ENCODE measurements at regions not wholly inside any gene's neighbourhood (a gene's known extent, or its start where the extent isn't known, plus 50 kb on each side); places are given as distances from the start of the nearest gene placed in this dataset.

- no peak overlapping the region for H3K4me3 Mint-ChIP-seq (ENCODE audit: unreplicated experiment)
- H3K79me2 ChIP-seq (ENCODE audit: insufficient read depth, low read length), result no peaks in the 10 kb centered on the region
- H3K9me3 Mint-ChIP-seq (ENCODE audit: unreplicated experiment), result no peaks in the 10 kb centered on the region
- H3K27me3 ChIP-seq (ENCODE audit: insufficient read depth, low read length), result no peaks in the 10 kb centered on the region
- H3K9me3 ChIP-seq (ENCODE audit: insufficient read depth, low read depth, low read length), result no peaks in the 10 kb centered on the region
- peaks cover 5% of the 10 kb centered on the region for H3K4me1 ChIP-seq (ENCODE audit: insufficient read depth, low read length)
- H3K4me2 ChIP-seq (ENCODE audit: low read length), result no peak overlapping the region
- H3K36me3 ChIP-seq (ENCODE audit: insufficient read depth, low read length), result no peaks in the 10 kb centered on the region
- H4K20me1 ChIP-seq (ENCODE audit: insufficient read depth, low read length), result no peaks in the 10 kb centered on the region
- no peak overlapping the region for H3K27ac Mint-ChIP-seq (ENCODE audit: unreplicated experiment)
- TF ChIP-seq EZH2 (IDR thresholded peaks at IDR 0.05; ENCODE audit: insufficient read depth, low read length), result no peak
- TF ChIP-seq, protein P1, sequence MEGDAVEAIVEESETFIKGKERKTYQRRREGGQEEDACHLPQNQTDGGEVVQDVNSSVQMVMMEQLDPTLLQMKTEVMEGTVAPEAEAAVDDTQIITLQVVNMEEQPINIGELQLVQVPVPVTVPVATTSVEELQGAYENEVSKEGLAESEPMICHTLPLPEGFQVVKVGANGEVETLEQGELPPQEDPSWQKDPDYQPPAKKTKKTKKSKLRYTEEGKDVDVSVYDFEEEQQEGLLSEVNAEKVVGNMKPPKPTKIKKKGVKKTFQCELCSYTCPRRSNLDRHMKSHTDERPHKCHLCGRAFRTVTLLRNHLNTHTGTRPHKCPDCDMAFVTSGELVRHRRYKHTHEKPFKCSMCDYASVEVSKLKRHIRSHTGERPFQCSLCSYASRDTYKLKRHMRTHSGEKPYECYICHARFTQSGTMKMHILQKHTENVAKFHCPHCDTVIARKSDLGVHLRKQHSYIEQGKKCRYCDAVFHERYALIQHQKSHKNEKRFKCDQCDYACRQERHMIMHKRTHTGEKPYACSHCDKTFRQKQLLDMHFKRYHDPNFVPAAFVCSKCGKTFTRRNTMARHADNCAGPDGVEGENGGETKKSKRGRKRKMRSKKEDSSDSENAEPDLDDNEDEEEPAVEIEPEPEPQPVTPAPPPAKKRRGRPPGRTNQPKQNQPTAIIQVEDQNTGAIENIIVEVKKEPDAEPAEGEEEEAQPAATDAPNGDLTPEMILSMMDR (IDR thresholded peaks at IDR 0.05; ENCODE audit: insufficient read depth, low read depth, low read length), result no peak
- peaks cover 7% of the 10 kb centered on the region for H3K4me1 Mint-ChIP-seq (ENCODE audit: low read depth, unreplicated experiment)
- no peak overlapping the region for H3K9ac ChIP-seq (ENCODE audit: low read length)
- H3K27me3 Mint-ChIP-seq (ENCODE audit: low read depth, unreplicated experiment), result no peaks in the 10 kb centered on the region
- FAIRE-seq, result no peak
- H2AFZ ChIP-seq (ENCODE audit: low read depth, low read length), result no peak overlapping the region
- DNase-seq (ENCODE audit: low read depth), result no peak
- H3K4me3 ChIP-seq (ENCODE audit: insufficient read depth, low read depth, low read length), result no peak overlapping the region
- no peaks in the 10 kb centered on the region for H3K36me3 Mint-ChIP-seq (ENCODE audit: low read depth, unreplicated experiment)
- H3K27ac ChIP-seq (ENCODE audit: low read depth, low read length), result no peak overlapping the region
Observed at GRCh38 chrX:103148075-103148474, 55.1 kb upstream of the NXF3 start.
